Natural killer cell (primary cell): ENCODE measurements at regions not wholly inside any gene's neighbourhood (a gene's known extent, or its start where the extent isn't known, plus 50 kb on each side); places are given as distances from the start of the nearest gene placed in this dataset.
"Not testable (repeated sequence)": the region's sequence is repeated elsewhere in the genome, so short reads cannot be mapped to it uniquely, and the experiment has no call there.

ENCODE experiments used
- ATAC-seq, 3 donors: fragments of 150-1000 bp in 2 of 3; fragments of 200-7000 bp in 1 of 3; cut with Tn5 transposase; 1 replicate in 1 of 3; 2 replicates in 2 of 3; pipeline ENCODE4 v1.10.0; 2021; ENCODE audit warnings: mild to moderate bottlenecking in 2 of 3, moderate library complexity in 2 of 3
- DNase-seq, 2 donors: peaks; one replicate each; pipeline versions ENCODE4 v3.0.0 to v3.0.0-alpha.2; 2013 to 2021; ENCODE audit warnings: mixed read lengths in 1 of 2
- H3K27ac ChIP-seq: one replicate; pipeline ENCODE4 v1.5.1; 2013; ENCODE audit warnings: mild to moderate bottlenecking, low read length
- H3K27me3 ChIP-seq: one replicate; pipeline ENCODE4 v1.6.1; 2013; ENCODE audit warnings: low read length; ENCODE audit not compliant: control insufficient read depth, insufficient read depth
- H3K36me3 ChIP-seq: one replicate; pipeline ENCODE4 v1.6.1; 2013; ENCODE audit warnings: low read length; ENCODE audit not compliant: control insufficient read depth, insufficient read depth
- H3K4me1 ChIP-seq: one replicate; pipeline ENCODE4 v1.6.1; 2013; ENCODE audit warnings: low read length; ENCODE audit not compliant: control insufficient read depth, insufficient read depth
- H3K4me3 ChIP-seq: one replicate; pipeline ENCODE4 v1.5.1; 2013; ENCODE audit warnings: low read length
- H3K9me3 ChIP-seq: one replicate; pipeline ENCODE4 v1.6.1; 2013; ENCODE audit warnings: low read length; ENCODE audit not compliant: control insufficient read depth, insufficient read depth
- H3K27ac Mint-ChIP-seq, 2 donors: one replicate each; pipeline ENCODE4 v1.8.0; 2022; ENCODE audit warnings: mild to moderate bottlenecking in 2 of 2, mixed read lengths in 2 of 2, moderate library complexity in 1 of 2
- H3K27me3 Mint-ChIP-seq, 2 donors: one replicate each; pipeline ENCODE4 v1.8.0; 2022; ENCODE audit warnings: low read depth in 2 of 2, mixed read lengths in 2 of 2
- H3K36me3 Mint-ChIP-seq: one replicate; pipeline ENCODE4 v1.8.0; 2022; ENCODE audit warnings: mixed read lengths
- H3K4me1 Mint-ChIP-seq, 2 donors: one replicate each; pipeline ENCODE4 v1.8.0; 2022; ENCODE audit warnings: mixed read lengths in 2 of 2
- H3K4me3 Mint-ChIP-seq: one replicate; pipeline ENCODE4 v1.8.0; 2022; ENCODE audit warnings: mild to moderate bottlenecking, moderate library complexity, mixed read lengths
- H3K9me3 Mint-ChIP-seq, 2 donors: one replicate each; pipeline ENCODE4 v1.8.0; 2022; ENCODE audit warnings: mixed read lengths in 2 of 2
- CTCF ChIP-seq: fragments of 200-600 bp; IDR thresholded peaks from one replicate; pipeline ENCODE4 v1.8.0; 2022; ENCODE audit warnings: antibody characterized with exemption
- WGBS: methylation state at CpG from one replicate; pipeline ENCODE4 v1.1.7; 2013; ENCODE audit warnings: missing lambda C conversion rate; ENCODE audit not compliant: insufficient coverage; 5-methylcytosine and 5-hydroxymethylcytosine counted together
- intact Hi-C: fragments of 100-400 bp; cut with micrococcal nuclease; formaldehyde crosslinking; loops from one replicate; pipeline ENCODE4 v1.14.2; 2022

GRCh38 chr1:30101016-30101415 is 622.4 kb downstream of the MATN1 start:
- Mint-ChIP-seq H3K9me3 (no peaks in the 10 kb centered on the region), H3K4me1 (no peaks in the 10 kb centered on the region), H3K27me3 (peaks cover 0 to 12% of the 10 kb centered on the region in 2 donors), H3K36me3 (no peaks in the 10 kb centered on the region), H3K4me3 (no peak overlapping the region), H3K27ac (no peak overlapping the region)
- 63% methylated on average over 8 of the region's 8 CpGs for WGBS
- DNase-seq (no peak), ATAC-seq (no peak)
- intact Hi-C loops: no loop called here
- Histone ChIP-seq H3K4me3 (no peak overlapping the region), H3K27ac (no peak overlapping the region), H3K9me3 (no peaks in the 10 kb centered on the region), H3K27me3 (no peaks in the 10 kb centered on the region), H3K4me1 (no peaks in the 10 kb centered on the region), H3K36me3 (no peaks in the 10 kb centered on the region)
- no peak for TF ChIP-seq CTCF

- ATAC-seq (no peak), DNase-seq (no peak)
- no peaks in the 10 kb centered on the region for H3K9me3 Mint-ChIP-seq
- no peak overlapping the region for H3K27ac Mint-ChIP-seq
- H3K4me1 Mint-ChIP-seq: no peaks in the 10 kb centered on the region
- H3K27me3 ChIP-seq: no peaks in the 10 kb centered on the region
- 77% methylated on average over 4 of the region's 4 CpGs for WGBS
- no peak overlapping the region for H3K27ac ChIP-seq
- H3K36me3 ChIP-seq: no peaks in the 10 kb centered on the region
- intact Hi-C loops: no loop called here
- no peaks in the 10 kb centered on the region for H3K9me3 ChIP-seq
- H3K36me3 Mint-ChIP-seq: no peaks in the 10 kb centered on the region
- H3K27me3 Mint-ChIP-seq: peaks cover 0 to 12% of the 10 kb centered on the region in 2 donors
- no peak overlapping the region for H3K4me3 Mint-ChIP-seq
- H3K4me1 ChIP-seq: no peaks in the 10 kb centered on the region
- no peak overlapping the region for H3K4me3 ChIP-seq
- no peak for TF ChIP-seq CTCF
Observed at GRCh38 chr1:30100524-30100862, 622.9 kb downstream of the MATN1 start.

GRCh38 chr1:30099587-30100523 is 623.5 kb downstream of the MATN1 start:
- H3K27ac ChIP-seq: no peak overlapping the region
- no peak for TF ChIP-seq CTCF
- Mint-ChIP-seq H3K36me3 (no peaks in the 10 kb centered on the region), H3K27ac (no peak overlapping the region), H3K4me1 (no peaks in the 10 kb centered on the region), H3K27me3 (peaks cover 0 to 6% of the 10 kb centered on the region in 2 donors), H3K4me3 (no peak overlapping the region), H3K9me3 (no peaks in the 10 kb centered on the region)
- intact Hi-C loops: loop anchor here (10.0 kb wide), 1 partner anchor 185 kb away; no protein-coding TSS in a partner anchor
- no peak for DNase-seq
- no peak for ATAC-seq
- 81% methylated on average over 24 of the region's 24 CpGs for WGBS
- H3K4me1 ChIP-seq: no peaks in the 10 kb centered on the region
- no peaks in the 10 kb centered on the region for H3K9me3 ChIP-seq
- no peaks in the 10 kb centered on the region for H3K27me3 ChIP-seq
- no peaks in the 10 kb centered on the region for H3K36me3 ChIP-seq
- H3K4me3 ChIP-seq: no peak overlapping the region

- not testable (repeated sequence) for H3K36me3 Mint-ChIP-seq, H3K27me3 Mint-ChIP-seq
Observed at GRCh38 chr1:30097851-30098250, 625.5 kb downstream of the MATN1 start.

More at GRCh38 chr1:30097851-30098250, 625.5 kb downstream of the MATN1 start:
- H3K27me3 ChIP-seq, H3K27ac ChIP-seq, H3K4me1 Mint-ChIP-seq, ATAC-seq, H3K4me1 ChIP-seq, H3K9me3 ChIP-seq, H3K27ac Mint-ChIP-seq, H3K4me3 Mint-ChIP-seq, DNase-seq, H3K9me3 Mint-ChIP-seq, H3K36me3 ChIP-seq, H3K4me3 ChIP-seq: not testable (repeated sequence)
- intact Hi-C loops: loop anchor here (10.0 kb wide), 1 partner anchor 183 kb away; no protein-coding TSS in a partner anchor
- WGBS: 94% methylated on average over 3 of the region's 3 CpGs
